NB4 (cell line): ENCODE measurements at regions not wholly inside any gene's neighbourhood (a gene's known extent, or its start where the extent isn't known, plus 50 kb on each side); places are given as distances from the start of the nearest gene placed in this dataset.

Source experiments
- MAX ChIP-seq: IDR thresholded peaks from 2 replicates; pipeline ENCODE4 v1.6.1; 2011; ENCODE audit warnings: low read depth, low read length
- MYC ChIP-seq: IDR thresholded peaks from 2 replicates; pipeline ENCODE4 v1.6.1; 2011; ENCODE audit warnings: low read depth, low read length
- POLR2A ChIP-seq: IDR thresholded peaks from 2 replicates; pipeline ENCODE4 v1.6.1; 2011; ENCODE audit warnings: mild to moderate bottlenecking; ENCODE audit not compliant: insufficient read length; ENCODE audit errors: extremely low read depth
- TF ChIP-seq, protein P1 (sequence below): IDR thresholded peaks from one replicate; pipeline ENCODE4 v1.5.1; 2012; ENCODE audit warnings: low read depth, low read length

DNA sequence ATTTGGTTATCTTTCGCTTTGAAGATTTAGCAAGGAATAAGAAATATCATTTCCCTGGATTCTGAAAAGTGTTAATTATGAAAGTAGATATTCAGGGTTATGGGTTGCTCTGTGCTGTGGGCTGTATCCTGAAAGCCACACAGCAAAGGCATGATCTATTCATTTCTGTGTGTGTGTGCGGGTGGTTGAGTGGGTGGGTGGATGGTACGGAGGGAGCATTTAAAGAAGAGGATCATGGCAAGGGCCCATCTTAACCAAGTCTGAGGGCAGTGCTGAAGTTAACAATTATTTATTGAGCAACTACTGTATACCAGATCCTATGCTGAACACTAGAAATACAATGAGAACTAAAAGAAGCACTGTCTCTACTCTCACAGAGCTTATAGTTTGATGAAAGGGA, 178.2 kb upstream of the ZEB2 start:
- TF ChIP-seq POLR2A, result no peak
- no peak for TF ChIP-seq MYC
- TF ChIP-seq, protein P1, sequence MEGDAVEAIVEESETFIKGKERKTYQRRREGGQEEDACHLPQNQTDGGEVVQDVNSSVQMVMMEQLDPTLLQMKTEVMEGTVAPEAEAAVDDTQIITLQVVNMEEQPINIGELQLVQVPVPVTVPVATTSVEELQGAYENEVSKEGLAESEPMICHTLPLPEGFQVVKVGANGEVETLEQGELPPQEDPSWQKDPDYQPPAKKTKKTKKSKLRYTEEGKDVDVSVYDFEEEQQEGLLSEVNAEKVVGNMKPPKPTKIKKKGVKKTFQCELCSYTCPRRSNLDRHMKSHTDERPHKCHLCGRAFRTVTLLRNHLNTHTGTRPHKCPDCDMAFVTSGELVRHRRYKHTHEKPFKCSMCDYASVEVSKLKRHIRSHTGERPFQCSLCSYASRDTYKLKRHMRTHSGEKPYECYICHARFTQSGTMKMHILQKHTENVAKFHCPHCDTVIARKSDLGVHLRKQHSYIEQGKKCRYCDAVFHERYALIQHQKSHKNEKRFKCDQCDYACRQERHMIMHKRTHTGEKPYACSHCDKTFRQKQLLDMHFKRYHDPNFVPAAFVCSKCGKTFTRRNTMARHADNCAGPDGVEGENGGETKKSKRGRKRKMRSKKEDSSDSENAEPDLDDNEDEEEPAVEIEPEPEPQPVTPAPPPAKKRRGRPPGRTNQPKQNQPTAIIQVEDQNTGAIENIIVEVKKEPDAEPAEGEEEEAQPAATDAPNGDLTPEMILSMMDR, result no peak
- TF ChIP-seq MAX, result no peak
